KOPT-K1 (cell line): ENCODE measurements at regions not wholly inside any gene's neighbourhood (a gene's known extent, or its start where the extent isn't known, plus 50 kb on each side); places are given as distances from the start of the nearest gene placed in this dataset.

Source experiments
- H3K27ac ChIP-seq: fragments of 200-600 bp; sonication (generic); 2 replicates; pipeline ENCODE4 v1.5.1; 2016; ENCODE audit warnings: antibody characterized with exemption, mild to moderate bottlenecking, low read depth, low read length; ENCODE audit not compliant: poor library complexity, severe bottlenecking
- H3K36me3 ChIP-seq: fragments of 200-600 bp; sonication (generic); 2 replicates; pipeline ENCODE4 v1.5.1; 2017; ENCODE audit warnings: antibody characterized with exemption, mild to moderate bottlenecking, low read length, moderate library complexity; ENCODE audit not compliant: insufficient read depth
- H3K9me3 ChIP-seq: fragments of 200-600 bp; sonication (generic); 2 replicates; pipeline ENCODE4 v1.5.1; 2017; ENCODE audit warnings: antibody characterized with exemption, low read length, mild to moderate bottlenecking; ENCODE audit not compliant: insufficient read depth, poor library complexity, severe bottlenecking

- no peaks in the 10 kb centered on the region for H3K9me3 ChIP-seq
- H3K36me3 ChIP-seq = no peaks in the 10 kb centered on the region
- H3K27ac ChIP-seq = no peak overlapping the region
Observed at GRCh38 chr12:126903027-126903876, 1363.7 kb upstream of the TMEM132C start.

DNA sequence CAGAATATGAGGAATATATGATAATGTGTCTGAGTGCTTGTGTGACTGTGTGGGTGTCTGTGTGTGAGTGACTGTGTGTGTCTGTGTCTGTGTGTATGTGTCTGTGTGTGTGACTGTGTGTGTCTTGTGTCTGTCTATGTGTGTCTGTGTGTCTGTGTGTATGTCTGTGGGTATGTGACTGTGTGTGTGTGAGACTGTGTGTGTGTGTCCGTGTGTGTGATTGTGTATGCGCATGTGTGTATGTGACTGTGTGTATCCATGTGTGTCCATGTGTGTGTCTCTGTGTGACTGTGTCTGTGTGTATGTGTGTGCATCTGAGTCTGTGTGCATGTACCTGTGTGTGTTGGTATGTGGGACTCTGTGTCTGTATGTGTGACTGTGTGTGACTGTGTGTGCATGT lies 1361.2 kb upstream of the TMEM132C start:
- Histone ChIP-seq H3K27ac (no peak overlapping the region), H3K9me3 (no peaks in the 10 kb centered on the region), H3K36me3 (no peaks in the 10 kb centered on the region)

- Histone ChIP-seq H3K27ac (peak overlapping the region; percentile 41), H3K9me3 (no peaks in the 10 kb centered on the region), H3K36me3 (no peaks in the 10 kb centered on the region)
Observed at GRCh38 chr12:126907900-126908764, 1358.8 kb upstream of the TMEM132C start.

- Histone ChIP-seq H3K36me3 (no peaks in the 10 kb centered on the region), H3K27ac (no peak overlapping the region), H3K9me3 (no peaks in the 10 kb centered on the region)
Observed at GRCh38 chr12:126908765-126909142, 1358.2 kb upstream of the TMEM132C start.

- H3K9me3 ChIP-seq = no peaks in the 10 kb centered on the region
- H3K36me3 ChIP-seq = no peaks in the 10 kb centered on the region
- no peak overlapping the region for H3K27ac ChIP-seq
Observed at GRCh38 chr12:126910570-126910969, 1356.4 kb upstream of the TMEM132C start.

DNA sequence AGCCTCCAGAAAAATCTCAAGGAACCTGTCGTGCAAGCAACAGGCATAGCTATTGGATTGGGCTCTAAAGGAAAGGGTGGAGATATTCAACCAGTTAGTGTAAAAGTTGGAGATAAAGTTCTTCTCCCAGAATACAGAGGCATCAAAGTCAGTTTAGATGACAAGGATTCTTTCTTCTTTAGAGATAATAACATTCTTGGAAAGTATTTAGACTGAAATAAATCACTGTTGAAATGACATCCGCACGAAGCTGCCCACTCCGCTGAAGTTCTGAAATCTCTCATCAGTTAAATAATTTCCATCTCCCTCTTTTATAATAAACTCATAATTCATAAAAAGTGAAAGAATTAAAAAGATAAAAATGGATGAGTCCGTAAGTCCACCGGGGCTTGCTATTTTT lies 1354.9 kb upstream of the TMEM132C start:
- H3K27ac ChIP-seq = no peak overlapping the region
- no peaks in the 10 kb centered on the region for H3K9me3 ChIP-seq
- no peaks in the 10 kb centered on the region for H3K36me3 ChIP-seq

DNA sequence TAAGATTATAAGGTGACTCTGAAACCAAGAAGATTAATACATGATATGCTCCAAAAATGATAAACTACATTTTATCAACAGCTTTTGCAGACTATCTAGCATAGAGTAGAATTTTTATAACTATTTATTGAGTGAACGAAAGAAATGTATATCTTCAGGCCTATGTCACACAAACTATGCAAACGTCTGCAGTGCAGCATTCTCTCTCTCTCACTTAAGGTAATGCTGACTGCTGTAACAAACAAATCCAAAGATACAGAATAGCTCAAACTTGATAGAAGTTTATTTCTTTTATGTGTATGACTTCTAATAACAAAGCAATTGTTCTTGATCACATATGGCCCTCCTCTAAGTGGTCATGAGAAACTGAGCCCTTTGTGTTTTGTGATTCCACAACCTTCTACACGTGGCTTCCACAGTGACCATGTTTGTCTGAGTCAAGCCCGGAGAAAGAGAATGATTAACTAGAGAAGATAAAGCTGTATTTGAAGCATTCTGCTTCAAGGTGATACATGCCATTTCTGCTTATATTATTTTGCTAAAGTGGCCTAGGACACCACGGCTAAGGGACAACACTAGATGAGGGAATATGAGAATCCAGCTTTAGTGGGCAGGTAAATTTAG lies 1352.7 kb upstream of the TMEM132C start:
- Histone ChIP-seq H3K27ac (no peak overlapping the region), H3K36me3 (no peaks in the 10 kb centered on the region), H3K9me3 (no peaks in the 10 kb centered on the region)

GRCh38 chr12:126915309-126915708 lies 1351.7 kb upstream of the TMEM132C start:
- no peaks in the 10 kb centered on the region for H3K9me3 ChIP-seq
- no peak overlapping the region for H3K27ac ChIP-seq
- H3K36me3 ChIP-seq = no peaks in the 10 kb centered on the region

- peak overlapping the region; percentile 54 for H3K27ac ChIP-seq
- no peaks in the 10 kb centered on the region for H3K9me3 ChIP-seq
- no peaks in the 10 kb centered on the region for H3K36me3 ChIP-seq
Observed at GRCh38 chr12:126926023-126926594, 1340.9 kb upstream of the TMEM132C start.

DNA sequence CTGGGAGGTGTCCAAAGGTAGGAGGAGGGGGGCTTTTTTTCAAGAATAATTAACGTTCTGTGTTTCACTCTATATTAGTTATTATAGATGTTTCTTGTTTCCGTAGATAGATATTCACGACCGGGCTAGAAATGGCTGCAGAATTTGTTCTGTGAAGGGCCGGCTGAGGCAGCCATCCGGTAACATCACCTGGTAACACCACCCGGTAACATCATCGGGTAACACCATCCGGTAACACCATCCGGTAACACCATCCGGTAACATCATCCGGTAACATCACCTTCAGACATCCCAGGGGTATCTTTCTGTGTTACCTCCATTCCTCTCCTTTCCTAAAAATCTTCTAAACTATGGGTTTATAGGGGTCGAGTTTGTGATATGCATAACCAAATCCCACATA lies 1336.7 kb upstream of the TMEM132C start:
- no peak overlapping the region for H3K27ac ChIP-seq
- H3K9me3 ChIP-seq = no peaks in the 10 kb centered on the region
- H3K36me3 ChIP-seq = no peaks in the 10 kb centered on the region

- Histone ChIP-seq H3K27ac (no peak overlapping the region), H3K36me3 (no peaks in the 10 kb centered on the region), H3K9me3 (no peaks in the 10 kb centered on the region)
Observed at GRCh38 chr12:126932156-126932555, 1334.8 kb upstream of the TMEM132C start.

DNA sequence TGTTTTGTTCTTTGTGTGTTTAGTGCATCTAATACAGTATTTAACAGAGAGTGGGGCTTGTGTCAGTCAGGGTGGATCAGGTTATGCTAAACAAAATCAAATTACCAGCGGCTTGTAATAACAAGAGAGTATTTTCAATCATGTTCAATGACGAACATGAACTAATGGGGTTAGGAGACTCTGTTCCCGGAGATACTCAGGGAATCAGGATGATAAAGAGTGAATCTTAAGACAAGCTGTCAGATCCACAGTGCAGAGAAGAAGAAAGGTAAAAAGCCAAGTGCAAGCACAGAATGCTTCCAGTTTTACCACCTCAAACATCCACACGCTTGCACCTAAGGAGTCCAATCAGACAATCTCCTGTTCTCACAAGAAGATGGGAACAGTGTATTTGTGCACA lies 1331.5 kb upstream of the TMEM132C start:
- no peaks in the 10 kb centered on the region for H3K36me3 ChIP-seq
- no peaks in the 10 kb centered on the region for H3K9me3 ChIP-seq

GRCh38 chr12:126936181-126936851 lies 1330.7 kb upstream of the TMEM132C start:
- H3K27ac ChIP-seq = peak overlapping the region; percentile 13
- H3K9me3 ChIP-seq = peaks cover 2% of the 10 kb centered on the region
- H3K36me3 ChIP-seq = no peaks in the 10 kb centered on the region

More for the DNA sequence above, 1331.5 kb upstream of the TMEM132C start:
- H3K27ac ChIP-seq = no peak overlapping the region

- no peak overlapping the region for H3K27ac ChIP-seq
- peaks cover 9% of the 10 kb centered on the region for H3K9me3 ChIP-seq
- H3K36me3 ChIP-seq = no peaks in the 10 kb centered on the region
Observed at GRCh38 chr12:126937431-126937830, 1329.5 kb upstream of the TMEM132C start.
